CD4-positive, alpha-beta T cell treated with Interleukin-10 for 1 hour (primary cell): ENCODE measurements at regions not wholly inside any gene's neighbourhood (a gene's known extent, or its start where the extent isn't known, plus 50 kb on each side); places are given as distances from the start of the nearest gene placed in this dataset.
"Not testable (repeated sequence)": the region's sequence is repeated elsewhere in the genome, so short reads cannot be mapped to it uniquely, and the experiment has no call there.

ENCODE experiments used
- DNase-seq: peaks from one replicate; pipeline ENCODE4 v3.0.0-alpha.2; 2020

- no peak for DNase-seq
Measured at GRCh38 chr22:46040471-46041465, 63.8 kb upstream of the WNT7B start.

- no peak for DNase-seq
Measured at GRCh38 chr22:46041642-46042041, 64.7 kb upstream of the WNT7B start.

GRCh38 chr22:46042786-46043185 is 65.8 kb upstream of the WNT7B start:
- DNase-seq: no peak

GRCh38 chr22:46043339-46043738 is 66.4 kb upstream of the WNT7B start:
- DNase-seq: no peak

- no peak for DNase-seq
Measured at GRCh38 chr22:46043816-46044620, 67.1 kb upstream of the WNT7B start.

GRCh38 chr22:46044621-46045458 is 67.9 kb upstream of the WNT7B start:
- peak; percentile 34 for DNase-seq

GRCh38 chr22:46045459-46046298 is 68.7 kb upstream of the WNT7B start:
- DNase-seq: no peak

- no peak for DNase-seq
Measured at GRCh38 chr22:46046299-46046685, 69.3 kb upstream of the WNT7B start.

- no peak for DNase-seq
Measured at GRCh38 chr22:46047226-46047625, 70.3 kb upstream of the WNT7B start.

GRCh38 chr22:46047841-46048595 is 71.1 kb upstream of the WNT7B start:
- no peak for DNase-seq

- not testable (repeated sequence) for DNase-seq
Measured at GRCh38 chr22:46048661-46049060, 71.7 kb upstream of the WNT7B start.

GRCh38 chr22:46049726-46050450 is 72.9 kb upstream of the WNT7B start:
- DNase-seq: no peak

- DNase-seq: no peak
Measured at GRCh38 chr22:46050451-46050845, 73.5 kb upstream of the WNT7B start.

- no peak for DNase-seq
Measured at GRCh38 chr22:46050916-46051614, 74.1 kb upstream of the WNT7B start.

- no peak for DNase-seq
Measured at GRCh38 chr22:46051646-46052045, 74.7 kb upstream of the WNT7B start.

- DNase-seq: no peak
Measured at GRCh38 chr22:46052331-46052771, 75.4 kb upstream of the WNT7B start.

- no peak for DNase-seq
Measured at GRCh38 chr22:46052801-46053562, 76.0 kb upstream of the WNT7B start.

GRCh38 chr22:46053563-46054090 is 76.7 kb upstream of the WNT7B start:
- peak; percentile 64 for DNase-seq
